ENCODE measurements at regions not wholly inside any gene's neighbourhood (a gene's known extent, or its start where the extent isn't known, plus 50 kb on each side); places are given as distances from the start of the nearest gene placed in this dataset.

- H3K4me1 ChIP-seq (ENCODE audit: control insufficient read depth in 1 of 2, low read depth in 2 of 2), result no peaks in the 10 kb centered on the region
- no peak for TF ChIP-seq CTCF (IDR thresholded peaks at IDR 0.05)
- no peak overlapping the region for H3K27ac ChIP-seq
- ATAC-seq (ENCODE audit: insufficient number of reproducible peaks, low FRiP score, low read depth) (no peak), DNase-seq (ENCODE audit: low spot score) (no peak)
- no peaks in the 10 kb centered on the region for H3K27me3 ChIP-seq (replicated peaks; ENCODE audit: insufficient read depth)
- no peaks in the 10 kb centered on the region for H3K9me3 ChIP-seq
- no peak overlapping the region for H3K4me3 ChIP-seq
- no peaks in the 10 kb centered on the region for H3K36me3 ChIP-seq
These were observed 992.0 kb downstream of the DCDC2C start for GRCh38 chr2:4695281-4695861.

DNA sequence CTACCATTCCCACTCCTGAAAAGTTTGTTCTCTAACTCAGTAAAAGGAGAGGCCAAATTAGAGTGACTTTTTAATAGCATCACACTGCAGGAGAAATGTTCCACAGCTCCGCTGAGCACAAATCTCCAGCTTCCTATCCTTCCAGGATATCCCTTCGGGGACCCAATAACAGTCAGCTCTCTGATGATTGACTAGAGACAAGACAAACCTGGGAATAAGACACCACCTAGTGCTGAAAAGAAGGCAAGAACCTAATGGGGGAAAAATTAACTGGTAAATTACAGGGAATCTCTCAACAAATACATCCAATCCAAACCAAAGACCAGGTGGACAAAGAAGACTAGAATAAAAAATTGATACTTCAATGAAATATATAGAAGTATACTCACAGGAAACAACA, 977.1 kb upstream of the SOX11 start:
- Histone ChIP-seq H3K4me1 (ENCODE audit: control insufficient read depth in 1 of 2, low read depth in 2 of 2) (no peaks in the 10 kb centered on the region), H3K9me3 (no peaks in the 10 kb centered on the region), H3K4me3 (no peak overlapping the region), H3K27ac (no peak overlapping the region), H3K36me3 (no peaks in the 10 kb centered on the region), H3K27me3 (replicated peaks; ENCODE audit: insufficient read depth) (no peaks in the 10 kb centered on the region)
- no peak for ATAC-seq (ENCODE audit: insufficient number of reproducible peaks, low FRiP score, low read depth)
- no peak for DNase-seq (ENCODE audit: low spot score)
- TF ChIP-seq CTCF (IDR thresholded peaks at IDR 0.05), result no peak

GRCh38 chr2:4718777-4719176, 973.4 kb upstream of the SOX11 start:
- no peak for DNase-seq (ENCODE audit: low spot score)
- ATAC-seq (ENCODE audit: insufficient number of reproducible peaks, low FRiP score, low read depth), result no peak
- Histone ChIP-seq H3K36me3 (no peaks in the 10 kb centered on the region), H3K27me3 (replicated peaks; ENCODE audit: insufficient read depth) (no peaks in the 10 kb centered on the region), H3K4me1 (ENCODE audit: control insufficient read depth in 1 of 2, low read depth in 2 of 2) (no peaks in the 10 kb centered on the region), H3K27ac (no peak overlapping the region), H3K4me3 (no peak overlapping the region), H3K9me3 (no peaks in the 10 kb centered on the region)
- TF ChIP-seq CTCF (IDR thresholded peaks at IDR 0.05), result no peak

GRCh38 chr2:4725618-4726017, 966.6 kb upstream of the SOX11 start:
- Histone ChIP-seq H3K27ac (no peak overlapping the region), H3K4me3 (no peak overlapping the region), H3K4me1 (ENCODE audit: control insufficient read depth in 1 of 2, low read depth in 2 of 2) (no peaks in the 10 kb centered on the region), H3K27me3 (replicated peaks; ENCODE audit: insufficient read depth) (no peaks in the 10 kb centered on the region), H3K9me3 (no peaks in the 10 kb centered on the region), H3K36me3 (no peaks in the 10 kb centered on the region)
- no peak for TF ChIP-seq CTCF (IDR thresholded peaks at IDR 0.05)
- ATAC-seq (ENCODE audit: insufficient number of reproducible peaks, low FRiP score, low read depth), result no peak
- DNase-seq (ENCODE audit: low spot score), result no peak

- no peak for DNase-seq (ENCODE audit: low spot score)
- Histone ChIP-seq H3K27me3 (replicated peaks; ENCODE audit: insufficient read depth) (no peaks in the 10 kb centered on the region), H3K4me3 (no peak overlapping the region), H3K9me3 (no peaks in the 10 kb centered on the region), H3K36me3 (no peaks in the 10 kb centered on the region), H3K27ac (no peak overlapping the region), H3K4me1 (ENCODE audit: control insufficient read depth in 1 of 2, low read depth in 2 of 2) (no peaks in the 10 kb centered on the region)
- ATAC-seq (ENCODE audit: insufficient number of reproducible peaks, low FRiP score, low read depth), result no peak
- no peak for TF ChIP-seq CTCF (IDR thresholded peaks at IDR 0.05)
These were observed 959.6 kb upstream of the SOX11 start for GRCh38 chr2:4732560-4732959.

All from thoracic aorta (tissue), 2 donors.